Mesenchymal stem cell (in vitro differentiated cells and primary cell): ENCODE measurements at regions not wholly inside any gene's neighbourhood (a gene's known extent, or its start where the extent isn't known, plus 50 kb on each side); places are given as distances from the start of the nearest gene placed in this dataset.
A peak's percentile ranks its signal among the peaks of the same experiment; 100 is the strongest.
"Not testable (repeated sequence)": the region's sequence is repeated elsewhere in the genome, so short reads cannot be mapped to it uniquely, and the experiment has no call there.

Experiments
- DNase-seq: peaks from one replicate; pipeline ENCODE4 v3.0.0-alpha.2; 2013
- H2AFZ ChIP-seq: one replicate; pipeline ENCODE4 v1.6.1; 2013; ENCODE audit warnings: low read depth, mild to moderate bottlenecking, control low read depth, inconsistent platforms, low read length, moderate library complexity
- H2AK5ac ChIP-seq: 2 replicates; pipeline ENCODE4 v1.6.1; 2013; ENCODE audit warnings: low read length, moderate library complexity, mild to moderate bottlenecking, inconsistent platforms; ENCODE audit not compliant: severe bottlenecking
- H2BK120ac ChIP-seq: one replicate; pipeline ENCODE4 v1.6.1; 2013; ENCODE audit warnings: low read depth, mild to moderate bottlenecking, inconsistent platforms, low read length, moderate library complexity
- H2BK12ac ChIP-seq, 2 experiments: one replicate each; pipeline ENCODE4 v1.6.1; 2013; ENCODE audit warnings: inconsistent platforms in 2 of 2, low read length in 2 of 2, mild to moderate bottlenecking in 2 of 2, moderate library complexity in 2 of 2, control low read depth in 1 of 2
- H2BK15ac ChIP-seq: one replicate; pipeline ENCODE4 v1.6.1; 2013; ENCODE audit warnings: mild to moderate bottlenecking, low read depth, inconsistent platforms; ENCODE audit not compliant: poor library complexity, severe bottlenecking
- H2BK5ac ChIP-seq: 2 replicates; pipeline ENCODE4 v1.6.1; 2013; ENCODE audit warnings: low read depth, mild to moderate bottlenecking, low read length, control low read depth, inconsistent platforms; ENCODE audit not compliant: poor library complexity, severe bottlenecking
- H3K14ac ChIP-seq, 2 experiments: one replicate each; pipeline ENCODE4 v1.6.1; 2013; ENCODE audit warnings: inconsistent platforms in 2 of 2, low read length in 2 of 2, control low read depth in 1 of 2, mild to moderate bottlenecking in 1 of 2, moderate library complexity in 1 of 2
- H3K18ac ChIP-seq, 2 experiments: one replicate each; pipeline ENCODE4 v1.6.1; 2013; ENCODE audit warnings: inconsistent platforms in 2 of 2, low read length in 2 of 2, control low read depth in 1 of 2, low read depth in 1 of 2, mild to moderate bottlenecking in 1 of 2
- H3K23ac ChIP-seq, 2 experiments: one replicate each; pipeline ENCODE4 v1.6.1; 2013; ENCODE audit warnings: inconsistent platforms in 2 of 2, low read length in 2 of 2, mild to moderate bottlenecking in 2 of 2, moderate library complexity in 2 of 2, control low read depth in 1 of 2
- H3K27ac ChIP-seq: 2 replicates; pipeline ENCODE4 v1.5.1; 2013; ENCODE audit warnings: mild to moderate bottlenecking, moderate library complexity, low read length, control low read depth, inconsistent platforms; ENCODE audit not compliant: poor library complexity, severe bottlenecking
- H3K27me3 ChIP-seq, 2 experiments: 2 replicates each; pipeline versions ENCODE4 v1.6.1 to v1.7.0; 2013; ENCODE audit warnings: low read length in 2 of 2, mild to moderate bottlenecking in 2 of 2, moderate library complexity in 2 of 2, control low read depth in 1 of 2, inconsistent platforms in 1 of 2; ENCODE audit not compliant: control insufficient read depth in 1 of 2, insufficient read depth in 1 of 2
- H3K36me3 ChIP-seq, 2 experiments: 2 replicates each; pipeline versions ENCODE4 v1.6.1 to v1.7.0; 2013; ENCODE audit warnings: low read length in 2 of 2, control low read depth in 1 of 2, inconsistent platforms in 1 of 2, low read depth in 1 of 2, mild to moderate bottlenecking in 1 of 2; ENCODE audit not compliant: insufficient read depth in 2 of 2, control insufficient read depth in 1 of 2
- H3K4ac ChIP-seq, 2 experiments: one replicate each; pipeline ENCODE4 v1.6.1; 2013; ENCODE audit warnings: inconsistent platforms in 2 of 2, low read length in 2 of 2, mild to moderate bottlenecking in 2 of 2, moderate library complexity in 2 of 2, control low read depth in 1 of 2, low read depth in 1 of 2
- H3K4me1 ChIP-seq: 2 replicates; pipeline ENCODE4 v1.6.1; 2013; ENCODE audit warnings: low read depth, low read length, control low read depth; ENCODE audit not compliant: control insufficient read depth, insufficient read depth
- H3K4me2 ChIP-seq: 2 replicates; pipeline ENCODE4 v1.6.1; 2013; ENCODE audit warnings: low read length, mild to moderate bottlenecking, inconsistent platforms; ENCODE audit not compliant: poor library complexity, severe bottlenecking
- H3K4me3 ChIP-seq, 2 experiments: 2 replicates each; pipeline versions ENCODE4 v1.5.1 to v1.7.0; 2013; ENCODE audit warnings: low read length in 2 of 2, mild to moderate bottlenecking in 2 of 2, control low read depth in 1 of 2, low read depth in 1 of 2; ENCODE audit not compliant: insufficient read depth in 1 of 2
- H3K79me1 ChIP-seq: replicated peaks from 2 replicates; pipeline ENCODE4 v1.6.1; 2013; ENCODE audit warnings: mild to moderate bottlenecking, control low read depth, low read length, inconsistent platforms; ENCODE audit not compliant: poor library complexity, severe bottlenecking
- H3K9ac ChIP-seq: 2 replicates; pipeline ENCODE4 v1.7.0; 2013; ENCODE audit warnings: mild to moderate bottlenecking, low read length, moderate library complexity
- H3K9me3 ChIP-seq: 2 replicates; pipeline ENCODE4 v1.7.0; 2013; ENCODE audit warnings: mild to moderate bottlenecking, low read length; ENCODE audit not compliant: control insufficient read depth
- H4K8ac ChIP-seq: one replicate; pipeline ENCODE4 v1.6.1; 2013; ENCODE audit warnings: inconsistent platforms, mild to moderate bottlenecking, low read length, moderate library complexity
- H4K91ac ChIP-seq: one replicate; pipeline ENCODE4 v1.6.1; 2013; ENCODE audit warnings: mild to moderate bottlenecking, low read length, inconsistent platforms
- WGBS: methylation state at CpG from one replicate; pipeline ENCODE4 v1.1.7; 2013; ENCODE audit warnings: mixed read lengths; 5-methylcytosine and 5-hydroxymethylcytosine counted together

DNA sequence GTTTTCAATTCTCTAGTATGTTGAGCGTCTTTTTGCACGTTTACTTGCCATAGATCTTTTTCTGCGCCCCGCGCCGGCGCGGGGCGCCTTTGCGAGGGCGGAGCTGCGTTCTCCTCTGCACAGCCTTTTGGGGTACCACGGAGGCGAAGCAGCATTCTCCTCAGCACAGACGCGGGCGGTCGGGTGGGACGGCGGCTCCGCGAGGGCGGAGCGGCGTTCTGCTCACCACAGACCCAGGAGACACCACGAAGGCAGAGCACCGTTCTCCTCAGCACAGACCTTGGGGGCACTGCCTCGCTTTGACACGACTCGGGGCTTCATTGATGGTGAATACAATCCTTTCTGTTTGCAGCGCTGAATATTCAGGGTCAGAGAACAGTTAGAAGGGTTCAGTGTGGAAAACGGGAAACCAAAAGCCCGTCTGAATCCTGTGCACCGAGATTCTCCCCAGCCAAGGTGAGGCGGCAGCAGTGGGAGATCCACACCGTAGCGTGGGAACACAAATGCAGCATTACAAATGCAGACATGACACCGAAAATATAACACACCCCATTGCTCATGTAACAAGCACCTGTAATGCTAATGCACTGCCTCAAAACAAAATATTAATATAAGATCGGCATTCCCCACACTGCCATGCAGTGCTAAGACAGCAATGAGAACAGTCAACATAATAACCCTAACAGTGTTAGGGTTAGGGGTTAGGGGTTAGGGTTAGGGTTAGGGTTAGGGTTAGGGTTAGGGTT lies 190.7 kb upstream of the VIPR2 start:
- not testable (repeated sequence) for H2BK15ac ChIP-seq, H4K91ac ChIP-seq, H3K27me3 ChIP-seq, H3K79me1 ChIP-seq, H2BK120ac ChIP-seq, H4K8ac ChIP-seq, H3K9me3 ChIP-seq, H2AK5ac ChIP-seq, H3K4ac ChIP-seq, H3K14ac ChIP-seq, H3K36me3 ChIP-seq, H3K23ac ChIP-seq, H2BK5ac ChIP-seq, H3K18ac ChIP-seq, H2BK12ac ChIP-seq, H3K4me1 ChIP-seq, H3K4me2 ChIP-seq, H3K4me3 ChIP-seq, H2AFZ ChIP-seq, H3K27ac ChIP-seq, H3K9ac ChIP-seq
- WGBS: 96% methylated on average over 31 of the region's 39 CpGs
- peak; percentile 19 for DNase-seq

DNA sequence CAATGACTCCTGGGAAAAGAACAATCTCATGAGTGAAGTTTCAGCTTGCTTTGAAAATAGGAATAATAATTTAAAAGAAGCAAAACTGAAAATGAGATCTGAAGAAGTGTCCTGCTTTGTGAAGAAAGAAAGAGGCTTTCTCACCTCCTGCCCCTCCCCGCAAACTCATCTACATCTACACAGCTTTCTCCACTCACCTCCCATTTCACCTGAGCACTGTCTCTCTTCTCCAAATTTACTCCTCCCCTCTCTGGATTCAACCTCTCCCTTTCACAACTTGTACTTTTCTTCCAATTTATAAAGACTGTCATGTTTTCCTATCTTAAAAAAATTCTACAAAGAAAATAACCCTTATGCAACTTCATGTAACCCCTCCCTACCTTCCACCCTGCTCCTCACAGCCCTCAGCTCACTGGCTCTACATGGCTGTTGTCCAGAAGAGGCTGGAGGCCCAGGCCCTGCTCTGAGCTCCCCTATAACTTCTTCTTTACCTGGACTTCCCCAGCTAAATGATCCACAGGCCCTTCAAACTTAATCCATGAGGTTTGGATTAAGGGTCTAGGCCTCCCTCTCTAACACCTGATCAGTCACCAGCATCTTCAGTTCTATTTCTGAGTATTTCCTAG lies 188.3 kb upstream of the VIPR2 start:
- not testable (repeated sequence) for H2BK120ac ChIP-seq, H3K27ac ChIP-seq, H3K14ac ChIP-seq, H2BK15ac ChIP-seq, H3K4ac ChIP-seq, H3K36me3 ChIP-seq, H2AFZ ChIP-seq, H4K8ac ChIP-seq, H3K9ac ChIP-seq, H3K4me3 ChIP-seq, H2BK5ac ChIP-seq, H3K18ac ChIP-seq, H3K4me2 ChIP-seq, H3K27me3 ChIP-seq, H2AK5ac ChIP-seq, H2BK12ac ChIP-seq, H3K4me1 ChIP-seq, DNase-seq, H3K79me1 ChIP-seq, H4K91ac ChIP-seq, H3K23ac ChIP-seq
- WGBS: no CpG with 5 or more reads among the region's 1 CpG
- peaks cover 24% of the 10 kb centered on the region for H3K9me3 ChIP-seq

GRCh38 chr7:159331462-159331861 lies 186.8 kb upstream of the VIPR2 start:
- Histone ChIP-seq H3K27ac (no peak overlapping the region), H3K23ac (no peak overlapping the region), H3K4me3 (no peak overlapping the region), H4K91ac (no peak overlapping the region), H2AK5ac (no peak overlapping the region), H3K9ac (no peak overlapping the region), H3K9me3 (peaks cover 39% of the 10 kb centered on the region), H4K8ac (no peak overlapping the region), H2BK120ac (no peak overlapping the region), H3K4ac (no peak overlapping the region), H3K18ac (no peak overlapping the region), H3K36me3 (no peaks in the 10 kb centered on the region), H3K4me1 (no peaks in the 10 kb centered on the region), H2AFZ (no peak overlapping the region), H3K4me2 (no peak overlapping the region), H2BK5ac (no peak overlapping the region), H2BK12ac (no peak overlapping the region), H2BK15ac (no peak overlapping the region), H3K27me3 (no peaks in the 10 kb centered on the region), H3K79me1 (no peaks in the 10 kb centered on the region), H3K14ac (no peak overlapping the region)
- 46% methylated on average over 1 of the region's 2 CpGs for WGBS
- no peak for DNase-seq

- Histone ChIP-seq H4K91ac (no peak overlapping the region), H2AK5ac (no peak overlapping the region), H2AFZ (no peak overlapping the region), H3K4ac (no peak overlapping the region), H3K4me1 (no peaks in the 10 kb centered on the region), H2BK15ac (no peak overlapping the region), H3K79me1 (no peaks in the 10 kb centered on the region), H3K23ac (no peak overlapping the region), H3K4me3 (no peak overlapping the region), H3K14ac (no peak overlapping the region), H2BK12ac (no peak overlapping the region), H3K18ac (no peak overlapping the region), H3K4me2 (no peak overlapping the region), H2BK5ac (no peak overlapping the region), H3K36me3 (no peaks in the 10 kb centered on the region), H3K27ac (no peak overlapping the region), H4K8ac (no peak overlapping the region), H3K9ac (no peak overlapping the region), H2BK120ac (no peak overlapping the region), H3K27me3 (no peaks in the 10 kb centered on the region), H3K9me3 (peaks cover 50% of the 10 kb centered on the region)
- no peak for DNase-seq
Observed at GRCh38 chr7:159329818-159330378, 185.2 kb upstream of the VIPR2 start.
